ENCODE measurements at regions not wholly inside any gene's neighbourhood (a gene's known extent, or its start where the extent isn't known, plus 50 kb on each side); places are given as distances from the start of the nearest gene placed in this dataset.

GRCh38 chr7:38002689-38003088, 82.2 kb downstream of the EPDR1 start:
- Histone ChIP-seq H3F3A (ENCODE audit: control insufficient read depth, insufficient read depth) (no peaks in the 10 kb centered on the region), H3K36me3 (ENCODE audit: control insufficient read depth, low read length) (no peaks in the 10 kb centered on the region), H3K27ac (ENCODE audit: low read depth, low read length) (no peak overlapping the region), H3K9me3 (ENCODE audit: control insufficient read depth, insufficient read depth, low read length) (no peaks in the 10 kb centered on the region), H3K4me1 (ENCODE audit: control insufficient read depth, low read length) (no peaks in the 10 kb centered on the region), H3K9me2 (replicated peaks; ENCODE audit: control insufficient read depth, low read length) (no peaks in the 10 kb centered on the region), H3K79me2 (ENCODE audit: control insufficient read depth, low read length) (no peaks in the 10 kb centered on the region), H4K20me1 (ENCODE audit: control insufficient read depth, insufficient read depth, low read depth, low read length) (no peaks in the 10 kb centered on the region), H3K4me2 (ENCODE audit: low read length) (no peak overlapping the region), H3K27me3 (ENCODE audit: control insufficient read depth, low read length) (0 out of 2 replicates have a peak, but pooled peaks cover 4% of the 10 kb centered on the region), H3K4me3 (ENCODE audit: low read length) (no peak overlapping the region)
- TF ChIP-seq CTCF (IDR thresholded peaks at IDR 0.05; ENCODE audit: low read depth, low read length, poor library complexity, severe bottlenecking) (no peak), EZH2phosphoT487 (IDR thresholded peaks at IDR 0.05; ENCODE audit: borderline replicate concordance, low read length) (no peak)

GRCh38 chr7:38006559-38006958, 86.1 kb downstream of the EPDR1 start:
- Histone ChIP-seq H3K4me2 (ENCODE audit: low read length) (no peak overlapping the region), H3K9me2 (replicated peaks; ENCODE audit: control insufficient read depth, low read length) (no peaks in the 10 kb centered on the region), H3K4me1 (ENCODE audit: control insufficient read depth, low read length) (no peaks in the 10 kb centered on the region), H3K27me3 (ENCODE audit: control insufficient read depth, low read length) (0 out of 2 replicates have a peak, but pooled peaks cover 4% of the 10 kb centered on the region), H4K20me1 (ENCODE audit: control insufficient read depth, insufficient read depth, low read depth, low read length) (no peaks in the 10 kb centered on the region), H3K79me2 (ENCODE audit: control insufficient read depth, low read length) (no peaks in the 10 kb centered on the region), H3F3A (ENCODE audit: control insufficient read depth, insufficient read depth) (no peaks in the 10 kb centered on the region), H3K4me3 (ENCODE audit: low read length) (no peak overlapping the region), H3K27ac (ENCODE audit: low read depth, low read length) (no peak overlapping the region), H3K9me3 (ENCODE audit: control insufficient read depth, insufficient read depth, low read length) (no peaks in the 10 kb centered on the region), H3K36me3 (ENCODE audit: control insufficient read depth, low read length) (no peaks in the 10 kb centered on the region)
- TF ChIP-seq EZH2phosphoT487 (IDR thresholded peaks at IDR 0.05; ENCODE audit: borderline replicate concordance, low read length) (no peak), CTCF (IDR thresholded peaks at IDR 0.05; ENCODE audit: low read depth, low read length, poor library complexity, severe bottlenecking) (no peak)

GRCh38 chr7:38007096-38007495, 86.7 kb downstream of the EPDR1 start:
- H3K4me1 ChIP-seq (ENCODE audit: control insufficient read depth, low read length): no peaks in the 10 kb centered on the region
- H3K9me2 ChIP-seq (replicated peaks; ENCODE audit: control insufficient read depth, low read length): no peaks in the 10 kb centered on the region
- no peaks in the 10 kb centered on the region for H4K20me1 ChIP-seq (ENCODE audit: control insufficient read depth, insufficient read depth, low read depth, low read length)
- H3F3A ChIP-seq (ENCODE audit: control insufficient read depth, insufficient read depth): no peaks in the 10 kb centered on the region
- H3K9me3 ChIP-seq (ENCODE audit: control insufficient read depth, insufficient read depth, low read length): no peaks in the 10 kb centered on the region
- no peak overlapping the region for H3K27ac ChIP-seq (ENCODE audit: low read depth, low read length)
- no peaks in the 10 kb centered on the region for H3K79me2 ChIP-seq (ENCODE audit: control insufficient read depth, low read length)
- H3K4me2 ChIP-seq (ENCODE audit: low read length): no peak overlapping the region
- TF ChIP-seq CTCF (IDR thresholded peaks at IDR 0.05; ENCODE audit: low read depth, low read length, poor library complexity, severe bottlenecking) (no peak), EZH2phosphoT487 (IDR thresholded peaks at IDR 0.05; ENCODE audit: borderline replicate concordance, low read length) (no peak)
- no peaks in the 10 kb centered on the region for H3K36me3 ChIP-seq (ENCODE audit: control insufficient read depth, low read length)
- 0 out of 2 replicates have a peak, but pooled peaks cover 4% of the 10 kb centered on the region for H3K27me3 ChIP-seq (ENCODE audit: control insufficient read depth, low read length)
- no peak overlapping the region for H3K4me3 ChIP-seq (ENCODE audit: low read length)

Measured in DOHH2 (cell line).